Mucosa of descending colon (tissue), 3 donors: ENCODE measurements at regions not wholly inside any gene's neighbourhood (a gene's known extent, or its start where the extent isn't known, plus 50 kb on each side); places are given as distances from the start of the nearest gene placed in this dataset.
"Not testable (repeated sequence)": the region's sequence is repeated elsewhere in the genome, so short reads cannot be mapped to it uniquely, and the experiment has no call there.

Experiments used
- ATAC-seq: fragments of 200-7000 bp; cut with Tn5 transposase; one replicate; pipeline ENCODE4 v1.9.1; 2020; ENCODE audit warnings: mild to moderate bottlenecking, moderate library complexity
- DNase-seq, 3 donors: peaks; one replicate each; pipeline ENCODE4 v3.0.0-alpha.2; 2020
- H3K36me3 ChIP-seq: fragments of 200-600 bp; one replicate; pipeline ENCODE4 v1.8.0; 2021; ENCODE audit warnings: low read depth, mild to moderate bottlenecking
- H3K4me1 ChIP-seq: fragments of 200-600 bp; one replicate; pipeline ENCODE4 v1.8.0; 2021; ENCODE audit warnings: low read depth, mild to moderate bottlenecking
- H3K4me3 ChIP-seq: fragments of 200-600 bp; one replicate; pipeline ENCODE4 v1.8.0; 2021; ENCODE audit warnings: mild to moderate bottlenecking
- H3K9me3 ChIP-seq: fragments of 200-600 bp; one replicate; pipeline ENCODE4 v1.8.0; 2021; ENCODE audit warnings: mild to moderate bottlenecking
- CTCF ChIP-seq: fragments of 200-600 bp; IDR thresholded peaks from one replicate; pipeline ENCODE4 v1.8.0; 2022; ENCODE audit warnings: antibody characterized with exemption, mild to moderate bottlenecking
- intact Hi-C, 2 donors: fragments of 100-400 bp; cut with DNase I in 1 of 2; cut with micrococcal nuclease in 1 of 2; formaldehyde crosslinking; loops; one replicate each; pipeline versions ENCODE4 v1.11.0 to v1.11.1; 2022; cut with DNase I, micrococcal nuclease
- donor health status: DM: no; HTN: no; CAD: no; lungs with moderate emphysema.
- donor health status: DM: no; HTN: no; CAD: no.
- donor health status: DM: no; HTN: yes; CAD: no.

GRCh38 chr6:112909781-112910180 is 562.7 kb downstream of the RFPL4B start:
- DNase-seq: no peak
- ATAC-seq: no peak
- intact Hi-C loops: no loop called here
- no peak for TF ChIP-seq CTCF
- H3K4me1 ChIP-seq: no peaks in the 10 kb centered on the region
- H3K9me3 ChIP-seq: no peaks in the 10 kb centered on the region
- H3K4me3 ChIP-seq: no peak overlapping the region
- no peaks in the 10 kb centered on the region for H3K36me3 ChIP-seq

- TF ChIP-seq CTCF: no peak
- intact Hi-C loops: no loop called here
- Histone ChIP-seq H3K4me3 (no peak overlapping the region), H3K9me3 (no peaks in the 10 kb centered on the region), H3K4me1 (no peaks in the 10 kb centered on the region), H3K36me3 (no peaks in the 10 kb centered on the region)
- DNase-seq (no peak), ATAC-seq (no peak)
These were observed 563.1 kb downstream of the RFPL4B start for GRCh38 chr6:112910256-112910655.

- no peaks in the 10 kb centered on the region for H3K36me3 ChIP-seq
- no peaks in the 10 kb centered on the region for H3K9me3 ChIP-seq
- TF ChIP-seq CTCF: no peak
- H3K4me1 ChIP-seq: no peaks in the 10 kb centered on the region
- no peak overlapping the region for H3K4me3 ChIP-seq
- DNase-seq (peak in 1 of 3 donors; percentile 6), ATAC-seq (no peak)
- intact Hi-C loops: no loop called here
These were observed 564.8 kb downstream of the RFPL4B start for GRCh38 chr6:112911959-112912358.

GRCh38 chr6:112912416-112913101 is 565.4 kb downstream of the RFPL4B start:
- DNase-seq (no peak), ATAC-seq (no peak)
- Histone ChIP-seq H3K4me3 (no peak overlapping the region), H3K4me1 (no peaks in the 10 kb centered on the region), H3K36me3 (no peaks in the 10 kb centered on the region), H3K9me3 (no peaks in the 10 kb centered on the region)
- no peak for TF ChIP-seq CTCF
- intact Hi-C loops: no loop called here

GRCh38 chr6:112919744-112920143 is 572.6 kb downstream of the RFPL4B start:
- peak in 2 of 3 donors; percentile 34 to 35 for DNase-seq
- not testable (repeated sequence) for ATAC-seq

GRCh38 chr6:112920994-112921393 is 573.9 kb downstream of the RFPL4B start:
- ATAC-seq: peak; percentile 55
- DNase-seq: no peak

More at GRCh38 chr6:112919744-112920143, 572.6 kb downstream of the RFPL4B start:
- H3K9me3 ChIP-seq, H3K4me3 ChIP-seq, intact Hi-C loops, H3K4me1 ChIP-seq, H3K36me3 ChIP-seq: not testable (repeated sequence)

More at GRCh38 chr6:112920994-112921393, 573.9 kb downstream of the RFPL4B start:
- peaks cover 3% of the 10 kb centered on the region for H3K4me1 ChIP-seq
- no peaks in the 10 kb centered on the region for H3K36me3 ChIP-seq
- TF ChIP-seq CTCF: no peak
- H3K9me3 ChIP-seq: peaks cover 7% of the 10 kb centered on the region
- H3K4me3 ChIP-seq: no peak overlapping the region
- intact Hi-C loops: no loop called here
